PC-3 (cell line): ENCODE measurements at regions not wholly inside any gene's neighbourhood (a gene's known extent, or its start where the extent isn't known, plus 50 kb on each side); places are given as distances from the start of the nearest gene placed in this dataset.
"Not testable (repeated sequence)": the region's sequence is repeated elsewhere in the genome, so short reads cannot be mapped to it uniquely, and the experiment has no call there.

Source experiments
- ATAC-seq: fragments of 200-7000 bp; cut with Tn5 transposase; 2 replicates; pipeline ENCODE4 v1.9.1; 2020; ENCODE audit warnings: mild to moderate bottlenecking, moderate library complexity
- BruUV-seq: library from RNA; stranded (reverse); fragments of 400-500 nt; replicated peaks from 2 replicates; lab custom pipeline; 2021; lab: Mats Ljungman, UMichigan
- CTCF ChIA-PET: fragments of 300-600 bp; sonication (Branson Sonifier 250); formaldehyde crosslinking; loops from one replicate; lab custom pipeline; 2022; ENCODE audit warnings: antibody characterized with exemption; lab: Charles Lee
- POLR2A ChIA-PET: fragments of 300-600 bp; sonication (Branson Sonifier 250); formaldehyde crosslinking; loops from one replicate; lab custom pipeline; 2022; ENCODE audit warnings: antibody characterized with exemption; ENCODE audit not compliant: unreplicated experiment; lab: Charles Lee
- DNase-seq: peaks from one replicate; pipeline ENCODE4 v3.0.0-alpha.2; 2015
- H2AFZ ChIP-seq: fragments of 300-600 bp; sonication (generic); 2 replicates; pipeline ENCODE4 v1.6.0; 2016; ENCODE audit warnings: antibody characterized with exemption, low read length
- H3F3A ChIP-seq: fragments of 300-600 bp; sonication (generic); one replicate; pipeline ENCODE4 v1.6.0; 2017; ENCODE audit warnings: antibody characterized with exemption, low read length, control low read depth, mild to moderate bottlenecking; ENCODE audit not compliant: unreplicated experiment
- H3K27ac ChIP-seq: fragments of 300-600 bp; sonication (generic); 2 replicates; pipeline ENCODE4 v1.5.1; 2016; ENCODE audit warnings: mild to moderate bottlenecking, low read length
- H3K27me3 ChIP-seq: fragments of 300-600 bp; sonication (generic); 2 replicates; pipeline ENCODE4 v1.6.1; 2016; ENCODE audit warnings: low read length, mixed read lengths
- H3K36me3 ChIP-seq: fragments of 300-600 bp; sonication (generic); 2 replicates; pipeline ENCODE4 v1.6.1; 2016; ENCODE audit warnings: low read depth, mixed run types, low read length, mixed read lengths
- H3K4me1 ChIP-seq: fragments of 300-600 bp; sonication (generic); 2 replicates; pipeline ENCODE4 v1.5.1; 2016; ENCODE audit warnings: low read length; ENCODE audit not compliant: insufficient read depth
- H3K4me2 ChIP-seq: fragments of 300-600 bp; sonication (generic); 2 replicates; pipeline ENCODE4 v1.6.0; 2016; ENCODE audit warnings: low read length
- H3K4me3 ChIP-seq: fragments of 300-600 bp; sonication (generic); 2 replicates; pipeline ENCODE4 v1.5.1; 2016; ENCODE audit warnings: mild to moderate bottlenecking, low read length, mixed read lengths
- H3K79me2 ChIP-seq: fragments of 300-600 bp; sonication (generic); 2 replicates; pipeline ENCODE4 v1.6.1; 2017; ENCODE audit warnings: low read length, mixed read lengths
- H3K9ac ChIP-seq: fragments of 300-600 bp; sonication (generic); 2 replicates; pipeline ENCODE4 v1.6.0; 2016; ENCODE audit warnings: mild to moderate bottlenecking, low read length
- H3K9me2 ChIP-seq: fragments of 300-600 bp; sonication (generic); replicated peaks from 2 replicates; pipeline ENCODE4 v1.6.1; 2016; ENCODE audit warnings: mixed run types, low read length, mixed read lengths
- H3K9me3 ChIP-seq: fragments of 300-600 bp; sonication (generic); 2 replicates; pipeline ENCODE4 v1.6.1; 2016; ENCODE audit warnings: low read length, mixed read lengths
- H4K20me1 ChIP-seq: fragments of 300-600 bp; sonication (generic); 2 replicates; pipeline ENCODE4 v1.6.1; 2016; ENCODE audit warnings: low read length, mixed read lengths
- CTCF ChIP-seq: fragments of 300-600 bp; sonication (generic); conservative IDR thresholded peaks from 2 replicates; pipeline ENCODE4 v1.5.1; 2017; ENCODE audit warnings: antibody characterized with exemption, low read depth, mild to moderate bottlenecking, low read length
- EZH2 ChIP-seq: fragments of 300-600 bp; sonication (generic); IDR thresholded peaks from one replicate; pipeline ENCODE4 v1.6.1; 2017; ENCODE audit warnings: antibody characterized with exemption, mild to moderate bottlenecking, low read length; ENCODE audit not compliant: unreplicated experiment
- EZH2phosphoT487 ChIP-seq: fragments of 300-600 bp; sonication (generic); IDR thresholded peaks from 2 replicates; pipeline ENCODE4 v1.6.1; 2018; ENCODE audit warnings: mild to moderate bottlenecking, antibody characterized with exemption, low read length, borderline replicate concordance
- intact Hi-C: fragments of 100-400 bp; cut with micrococcal nuclease; formaldehyde crosslinking; loops from 2 replicates; pipeline ENCODE4 v1.9.0; 2023

GRCh38 chr1:80154176-80154575 lies 1147.6 kb upstream of the ADGRL4 start:
- no peaks in the 10 kb centered on the region for H4K20me1 ChIP-seq
- no peak for TF ChIP-seq EZH2
- TF ChIP-seq EZH2phosphoT487, result no peak
- no peak for TF ChIP-seq CTCF
- no peak overlapping the region for H2AFZ ChIP-seq
- no peaks in the 10 kb centered on the region for H3K9me2 ChIP-seq
- H3K4me2 ChIP-seq, result no peak overlapping the region
- ChIA-PET POLR2A (no interaction called here), CTCF (no interaction called here)
- no peaks in the 10 kb centered on the region for H3F3A ChIP-seq
- intact Hi-C loops, result no loop called here
- no peak for ATAC-seq
- no peaks in the 10 kb centered on the region for H3K36me3 ChIP-seq
- no peaks in the 10 kb centered on the region for H3K9me3 ChIP-seq
- no peaks in the 10 kb centered on the region for H3K27me3 ChIP-seq
- no peaks in the 10 kb centered on the region for H3K79me2 ChIP-seq
- no peak overlapping the region for H3K9ac ChIP-seq
- no peak overlapping the region for H3K27ac ChIP-seq
- no peaks in the 10 kb centered on the region for H3K4me1 ChIP-seq
- no TSS peak for BruUV-seq
- DNase-seq, result no peak
- H3K4me3 ChIP-seq, result no peak overlapping the region

GRCh38 chr1:80153762-80154161 lies 1147.2 kb upstream of the ADGRL4 start:
- Histone ChIP-seq H3K4me3 (no peak overlapping the region), H2AFZ (no peak overlapping the region), H3K4me2 (no peak overlapping the region), H3K9me3 (no peaks in the 10 kb centered on the region), H4K20me1 (no peaks in the 10 kb centered on the region), H3K9me2 (no peaks in the 10 kb centered on the region), H3K27ac (no peak overlapping the region), H3K4me1 (no peaks in the 10 kb centered on the region), H3K79me2 (no peaks in the 10 kb centered on the region), H3K27me3 (no peaks in the 10 kb centered on the region), H3K9ac (no peak overlapping the region), H3K36me3 (no peaks in the 10 kb centered on the region), H3F3A (no peaks in the 10 kb centered on the region)
- TF ChIP-seq EZH2phosphoT487 (no peak), EZH2 (no peak), CTCF (no peak)
- ATAC-seq, result no peak
- DNase-seq, result no peak
- no TSS peak for BruUV-seq
- ChIA-PET CTCF (no interaction called here), POLR2A (no interaction called here)
- intact Hi-C loops, result no loop called here

DNA sequence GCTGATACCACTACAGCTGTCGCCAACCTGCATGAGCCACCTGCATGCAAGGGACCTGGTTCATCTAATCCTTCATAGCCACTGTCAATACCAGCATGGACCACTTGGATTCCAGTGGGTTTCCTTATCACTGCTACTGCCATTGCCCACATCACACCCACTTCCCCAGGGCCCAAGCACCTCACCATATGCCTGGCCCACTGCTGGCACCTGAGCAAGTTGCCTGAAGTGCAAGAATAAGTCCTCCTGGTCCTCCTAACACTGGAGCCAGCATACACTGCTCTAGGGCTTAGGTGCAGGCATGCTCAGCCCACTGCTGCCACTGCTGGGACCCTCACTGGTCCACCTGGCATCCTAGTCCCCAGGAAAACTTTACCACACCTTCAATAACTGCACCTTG lies 1136.8 kb upstream of the ADGRL4 start:
- no peak overlapping the region for H3K27ac ChIP-seq
- no peaks in the 10 kb centered on the region for H3K79me2 ChIP-seq
- no peaks in the 10 kb centered on the region for H3K36me3 ChIP-seq
- ChIA-PET POLR2A (no interaction called here), CTCF (no interaction called here)
- BruUV-seq, result no TSS peak
- TF ChIP-seq CTCF, result no peak
- TF ChIP-seq EZH2, result no peak
- TF ChIP-seq EZH2phosphoT487, result no peak
- no peak overlapping the region for H3K4me3 ChIP-seq
- no peaks in the 10 kb centered on the region for H3K9me2 ChIP-seq
- no peak overlapping the region for H2AFZ ChIP-seq
- H3K9ac ChIP-seq, result no peak overlapping the region
- intact Hi-C loops, result no loop called here
- H3K9me3 ChIP-seq, result peaks cover 12% of the 10 kb centered on the region; the same call in 1 of the 2 replicates
- H3K4me1 ChIP-seq, result no peaks in the 10 kb centered on the region
- no peak for DNase-seq
- H3K4me2 ChIP-seq, result no peak overlapping the region
- no peaks in the 10 kb centered on the region for H3K27me3 ChIP-seq
- H3F3A ChIP-seq, result no peaks in the 10 kb centered on the region
- no peak for ATAC-seq
- H4K20me1 ChIP-seq, result no peaks in the 10 kb centered on the region

GRCh38 chr1:80137946-80138602 lies 1131.5 kb upstream of the ADGRL4 start:
- POLR2A ChIA-PET, H3F3A ChIP-seq, H3K4me1 ChIP-seq, H3K4me2 ChIP-seq, BruUV-seq, H3K36me3 ChIP-seq, ATAC-seq, H3K27me3 ChIP-seq, H3K9me3 ChIP-seq, H2AFZ ChIP-seq, H3K9me2 ChIP-seq, H3K79me2 ChIP-seq, CTCF ChIA-PET, H3K27ac ChIP-seq, intact Hi-C loops, H3K9ac ChIP-seq, H3K4me3 ChIP-seq, H4K20me1 ChIP-seq, DNase-seq: not testable (repeated sequence)
